ENCODE measurements at regions not wholly inside any gene's neighbourhood (a gene's known extent, or its start where the extent isn't known, plus 50 kb on each side); places are given as distances from the start of the nearest gene placed in this dataset.

GRCh38 chr2:215503381-215503780 lies 67.5 kb upstream of the FN1 start:
- no TSS peak for BruUV-seq (replicated peaks)
- no peak overlapping the region for H2AFZ ChIP-seq (ENCODE audit: low read length)
- no peak overlapping the region for H3K4me3 ChIP-seq (replicated peaks in 1 of 3; ENCODE audit: insufficient read depth in 1 of 3, low read depth in 2 of 3, low read length in 3 of 3)
- no peaks in the 10 kb centered on the region for H3K9me3 ChIP-seq (ENCODE audit: low read length)
- DNase-seq (ENCODE audit: low spot score), result no peak
- no peak overlapping the region for H3K4me2 ChIP-seq (ENCODE audit: low read depth, low read length)
- H3K27me3 ChIP-seq (ENCODE audit: control insufficient read depth in 1 of 2, insufficient read depth in 2 of 2, low read length in 2 of 2), result no peaks in the 10 kb centered on the region
- 95% methylated on average over 1 of the region's 1 CpG for WGBS (ENCODE audit: low lambda C conversion rate)
- ChIA-PET CTCF (ENCODE audit: low intra/inter-chr PET ratio, low total read pairs) (no interaction called here), POLR2A (no interaction called here)
- no peak overlapping the region for H3K9ac ChIP-seq (ENCODE audit: insufficient read depth, low read depth, low read length)
- H4K20me1 ChIP-seq (ENCODE audit: insufficient read depth, low read length), result no peaks in the 10 kb centered on the region
- no peak for ATAC-seq
- H3K27ac ChIP-seq (ENCODE audit: extremely low read length, insufficient read depth, low read length), result no peak overlapping the region
- no peaks in the 10 kb centered on the region for H3K79me2 ChIP-seq (ENCODE audit: insufficient read depth, low read length)
- peaks cover 60% of the 10 kb centered on the region for H3K4me1 ChIP-seq (ENCODE audit: insufficient read depth, low read length)
- intact Hi-C loops (cut with micrococcal nuclease; ENCODE audit: unreplicated experiment), result no loop called here
- TF ChIP-seq AKNA (CRISPR knock-in tag; IDR thresholded peaks at IDR 0.05; ENCODE audit: borderline replicate concordance) (no peak), SATB2 (CRISPR knock-in tag; IDR thresholded peaks at IDR 0.05) (no peak), ELF4 (CRISPR knock-in tag; IDR thresholded peaks at IDR 0.05; ENCODE audit: borderline replicate concordance) (no peak)
- TF ChIP-seq, protein P1, sequence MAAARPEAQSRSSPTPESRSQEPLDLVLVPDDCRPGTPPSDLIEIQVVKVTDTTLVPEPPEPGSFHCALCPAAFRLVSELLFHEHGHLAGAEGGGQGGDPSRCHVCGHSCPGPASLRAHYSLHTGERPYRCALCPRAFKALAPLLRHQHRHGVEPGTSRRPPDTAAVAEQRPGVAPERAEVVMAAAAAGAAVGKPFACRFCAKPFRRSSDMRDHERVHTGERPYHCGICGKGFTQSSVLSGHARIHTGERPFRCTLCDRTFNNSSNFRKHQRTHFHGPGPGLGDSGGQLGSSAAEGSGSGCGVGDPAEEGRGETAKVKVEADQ (CRISPR knock-in tag; IDR thresholded peaks at IDR 0.05; ENCODE audit: borderline replicate concordance), result no peak
- FAIRE-seq, result no peak
- H3K36me3 ChIP-seq (replicated peaks in 1 of 2; ENCODE audit: control insufficient read depth in 1 of 2, insufficient read depth in 2 of 2, low read length in 2 of 2), result no peaks in the 10 kb centered on the region
- in situ Hi-C loops (cut with HindIII; ENCODE audit: extremely low pct_ligation_motif_present, low pct_unique_long_range_greater_than_20kb), result no loop called here

Data from HepG2 (cell line).